Astrocyte (in vitro differentiated cells and primary cell): ENCODE measurements at regions not wholly inside any gene's neighbourhood (a gene's known extent, or its start where the extent isn't known, plus 50 kb on each side); places are given as distances from the start of the nearest gene placed in this dataset.

Source experiments
- DNase-seq: peaks from one replicate; pipeline ENCODE4 v3.0.0-alpha.2; 2010; ENCODE audit warnings: low read depth
- FAIRE-seq: peaks from 2 replicates; lab custom pipeline; 2011; peaks lifted over from hg19 to GRCh38; lab: Jason Lieb, UNC
- H2AFZ ChIP-seq: 2 replicates; pipeline ENCODE4 v1.6.0; 2012; ENCODE audit warnings: low read depth, low read length, inconsistent platforms
- H3K27ac ChIP-seq: 2 replicates; pipeline ENCODE4 v1.5.1; 2011; ENCODE audit warnings: low read depth, low read length, inconsistent platforms
- H3K27me3 ChIP-seq: 2 replicates; pipeline ENCODE4 v1.6.0; 2011; ENCODE audit warnings: low read length, inconsistent platforms; ENCODE audit not compliant: insufficient read depth
- H3K36me3 ChIP-seq: 2 replicates; pipeline ENCODE4 v1.5.1; 2011; ENCODE audit warnings: low read length, inconsistent platforms; ENCODE audit not compliant: insufficient read depth
- H3K4me1 ChIP-seq: 2 replicates; pipeline ENCODE4 v1.5.1; 2011; ENCODE audit warnings: low read length, inconsistent platforms; ENCODE audit not compliant: insufficient read depth
- H3K4me2 ChIP-seq: 2 replicates; pipeline ENCODE4 v1.6.0; 2012; ENCODE audit warnings: low read length, inconsistent platforms
- H3K4me3 ChIP-seq: 2 replicates; pipeline ENCODE4 v1.5.1; 2011; ENCODE audit warnings: low read depth, mild to moderate bottlenecking, low read length, inconsistent platforms; ENCODE audit not compliant: insufficient read depth
- H3K79me2 ChIP-seq: 2 replicates; pipeline ENCODE4 v1.6.0; 2012; ENCODE audit warnings: mild to moderate bottlenecking, low read length, inconsistent platforms; ENCODE audit not compliant: insufficient read depth
- H3K9ac ChIP-seq: 2 replicates; pipeline ENCODE4 v1.6.0; 2012; ENCODE audit warnings: mild to moderate bottlenecking, low read length, inconsistent platforms
- H3K9me3 ChIP-seq: 2 replicates; pipeline ENCODE4 v1.5.1; 2012; ENCODE audit warnings: low read depth, mild to moderate bottlenecking, low read length, inconsistent platforms; ENCODE audit not compliant: insufficient read depth
- H4K20me1 ChIP-seq: 2 replicates; pipeline ENCODE4 v1.6.0; 2012; ENCODE audit warnings: low read length, inconsistent platforms; ENCODE audit not compliant: insufficient read depth
- H3K27ac Mint-ChIP-seq: one replicate; pipeline ENCODE4 v1.8.0; 2021; ENCODE audit warnings: mild to moderate bottlenecking, mixed read lengths; ENCODE audit not compliant: unreplicated experiment
- H3K27me3 Mint-ChIP-seq: one replicate; pipeline ENCODE4 v1.8.0; 2021; ENCODE audit warnings: low read depth, mixed read lengths; ENCODE audit not compliant: unreplicated experiment
- H3K36me3 Mint-ChIP-seq: one replicate; pipeline ENCODE4 v1.8.0; 2021; ENCODE audit warnings: low read depth, mixed read lengths; ENCODE audit not compliant: unreplicated experiment
- H3K4me1 Mint-ChIP-seq: one replicate; pipeline ENCODE4 v1.8.0; 2021; ENCODE audit warnings: low read depth, mixed read lengths; ENCODE audit not compliant: unreplicated experiment
- H3K4me3 Mint-ChIP-seq: one replicate; pipeline ENCODE4 v1.8.0; 2021; ENCODE audit warnings: mild to moderate bottlenecking, moderate library complexity, mixed read lengths; ENCODE audit not compliant: unreplicated experiment
- H3K9me3 Mint-ChIP-seq: one replicate; pipeline ENCODE4 v1.8.0; 2021; ENCODE audit warnings: mild to moderate bottlenecking, mixed read lengths; ENCODE audit not compliant: unreplicated experiment
- CTCF ChIP-seq: IDR thresholded peaks from 2 replicates; pipeline ENCODE4 v1.5.1; 2011; ENCODE audit warnings: low read depth, mild to moderate bottlenecking, inconsistent platforms, low read length, moderate library complexity; ENCODE audit not compliant: insufficient read depth
- EZH2 ChIP-seq: IDR thresholded peaks from 2 replicates; pipeline ENCODE4 v1.6.1; 2012; ENCODE audit warnings: mild to moderate bottlenecking, low read length, inconsistent platforms; ENCODE audit not compliant: insufficient read depth

GRCh38 chr16:62610291-62610690, 574.1 kb upstream of the CDH8 start:
- FAIRE-seq (no peak), DNase-seq (no peak)
- Histone ChIP-seq H3K27ac (no peak overlapping the region), H3K36me3 (no peaks in the 10 kb centered on the region), H2AFZ (no peak overlapping the region), H4K20me1 (no peaks in the 10 kb centered on the region), H3K9me3 (no peaks in the 10 kb centered on the region), H3K4me1 (no peaks in the 10 kb centered on the region), H3K4me2 (no peak overlapping the region), H3K27me3 (no peaks in the 10 kb centered on the region), H3K4me3 (no peak overlapping the region), H3K79me2 (no peaks in the 10 kb centered on the region), H3K9ac (no peak overlapping the region)
- TF ChIP-seq EZH2: no peak
- TF ChIP-seq CTCF: no peak
- no peaks in the 10 kb centered on the region for H3K36me3 Mint-ChIP-seq
- no peaks in the 10 kb centered on the region for H3K4me1 Mint-ChIP-seq
- H3K4me3 Mint-ChIP-seq: no peak overlapping the region
- no peaks in the 10 kb centered on the region for H3K9me3 Mint-ChIP-seq
- no peak overlapping the region for H3K27ac Mint-ChIP-seq
- peaks cover 8% of the 10 kb centered on the region for H3K27me3 Mint-ChIP-seq

DNA sequence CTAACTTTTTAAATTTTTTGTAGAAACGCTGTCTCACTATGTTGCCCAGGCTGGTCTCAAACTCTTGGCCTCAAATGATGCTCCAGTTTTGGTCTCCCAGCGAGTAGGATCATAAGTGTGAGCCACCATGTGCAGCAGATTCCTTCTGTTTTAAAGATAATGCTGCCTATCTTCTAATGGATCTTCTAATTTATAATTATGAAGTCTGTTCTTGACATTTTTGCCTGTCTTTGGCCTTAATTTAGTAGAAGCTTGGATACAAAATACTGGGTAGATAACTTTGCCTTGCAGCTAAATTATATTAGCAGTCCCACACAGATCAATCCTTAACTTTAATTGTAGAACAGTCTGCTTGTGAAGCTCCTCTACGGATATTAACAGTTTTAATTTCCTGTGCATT, 566.6 kb upstream of the CDH8 start:
- H3K27me3 Mint-ChIP-seq: peaks cover 5% of the 10 kb centered on the region

More for the DNA sequence above, 566.6 kb upstream of the CDH8 start:
- H3K4me1 ChIP-seq: no peaks in the 10 kb centered on the region
- H3K9me3 Mint-ChIP-seq: no peaks in the 10 kb centered on the region
- H2AFZ ChIP-seq: no peak overlapping the region
- H3K9me3 ChIP-seq: no peaks in the 10 kb centered on the region
- no peak for DNase-seq
- no peaks in the 10 kb centered on the region for H3K36me3 ChIP-seq
- H3K4me1 Mint-ChIP-seq: no peaks in the 10 kb centered on the region
- H3K9ac ChIP-seq: no peak overlapping the region
- H3K36me3 Mint-ChIP-seq: no peaks in the 10 kb centered on the region
- no peak overlapping the region for H3K4me3 Mint-ChIP-seq
- H3K4me2 ChIP-seq: no peak overlapping the region
- no peak overlapping the region for H3K4me3 ChIP-seq
- H3K79me2 ChIP-seq: no peaks in the 10 kb centered on the region
- no peak for TF ChIP-seq CTCF
- TF ChIP-seq EZH2: no peak
- no peak overlapping the region for H3K27ac Mint-ChIP-seq
- no peak overlapping the region for H3K27ac ChIP-seq
- H3K27me3 ChIP-seq: no peaks in the 10 kb centered on the region
- no peak for FAIRE-seq
- H4K20me1 ChIP-seq: no peaks in the 10 kb centered on the region
